ENCODE measurements at regions not wholly inside any gene's neighbourhood (a gene's known extent, or its start where the extent isn't known, plus 50 kb on each side); places are given as distances from the start of the nearest gene placed in this dataset.

DNA sequence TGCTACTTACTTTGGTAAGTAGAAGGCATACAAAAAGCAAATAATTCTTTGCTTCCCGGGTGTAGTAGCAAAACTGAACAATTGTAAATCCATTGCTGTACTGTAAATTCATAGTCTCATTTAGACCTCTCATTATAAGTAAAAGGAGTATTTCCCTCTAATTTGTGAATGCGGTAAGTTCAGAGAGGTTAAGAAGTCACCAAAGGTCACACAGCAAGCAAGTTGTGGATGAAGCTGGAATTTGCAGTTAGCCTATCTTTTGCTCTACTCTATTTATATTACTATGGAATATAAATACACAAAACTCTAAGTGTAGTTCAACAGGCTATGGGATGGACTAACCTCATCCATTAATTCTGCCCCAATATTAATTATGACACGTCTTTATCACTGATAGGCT lies 508.3 kb downstream of the MCTP2 start:
- Histone ChIP-seq H3K9me3 (no peaks in the 10 kb centered on the region), H3K27ac (no peak overlapping the region), H3K27me3 (no peaks in the 10 kb centered on the region), H3K4me1 (no peaks in the 10 kb centered on the region), H3K36me3 (no peaks in the 10 kb centered on the region), H3K4me3 (no peak overlapping the region)
- WGBS, 2 donors, result 86 to 93% methylated on average over 3 of the region's 3 CpGs
- no peak for DNase-seq
- TF ChIP-seq POLR2AphosphoS5 (IDR thresholded peaks at IDR 0.05), result no peak
- TF ChIP-seq POLR2A (IDR thresholded peaks at IDR 0.05), result no peak
- TF ChIP-seq, protein P1, sequence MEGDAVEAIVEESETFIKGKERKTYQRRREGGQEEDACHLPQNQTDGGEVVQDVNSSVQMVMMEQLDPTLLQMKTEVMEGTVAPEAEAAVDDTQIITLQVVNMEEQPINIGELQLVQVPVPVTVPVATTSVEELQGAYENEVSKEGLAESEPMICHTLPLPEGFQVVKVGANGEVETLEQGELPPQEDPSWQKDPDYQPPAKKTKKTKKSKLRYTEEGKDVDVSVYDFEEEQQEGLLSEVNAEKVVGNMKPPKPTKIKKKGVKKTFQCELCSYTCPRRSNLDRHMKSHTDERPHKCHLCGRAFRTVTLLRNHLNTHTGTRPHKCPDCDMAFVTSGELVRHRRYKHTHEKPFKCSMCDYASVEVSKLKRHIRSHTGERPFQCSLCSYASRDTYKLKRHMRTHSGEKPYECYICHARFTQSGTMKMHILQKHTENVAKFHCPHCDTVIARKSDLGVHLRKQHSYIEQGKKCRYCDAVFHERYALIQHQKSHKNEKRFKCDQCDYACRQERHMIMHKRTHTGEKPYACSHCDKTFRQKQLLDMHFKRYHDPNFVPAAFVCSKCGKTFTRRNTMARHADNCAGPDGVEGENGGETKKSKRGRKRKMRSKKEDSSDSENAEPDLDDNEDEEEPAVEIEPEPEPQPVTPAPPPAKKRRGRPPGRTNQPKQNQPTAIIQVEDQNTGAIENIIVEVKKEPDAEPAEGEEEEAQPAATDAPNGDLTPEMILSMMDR (IDR thresholded peaks at IDR 0.05), result no peak
- TF ChIP-seq EP300 (IDR thresholded peaks at IDR 0.05), result no peak
- intact Hi-C loops (cut with DNase I), result no loop called here

DNA sequence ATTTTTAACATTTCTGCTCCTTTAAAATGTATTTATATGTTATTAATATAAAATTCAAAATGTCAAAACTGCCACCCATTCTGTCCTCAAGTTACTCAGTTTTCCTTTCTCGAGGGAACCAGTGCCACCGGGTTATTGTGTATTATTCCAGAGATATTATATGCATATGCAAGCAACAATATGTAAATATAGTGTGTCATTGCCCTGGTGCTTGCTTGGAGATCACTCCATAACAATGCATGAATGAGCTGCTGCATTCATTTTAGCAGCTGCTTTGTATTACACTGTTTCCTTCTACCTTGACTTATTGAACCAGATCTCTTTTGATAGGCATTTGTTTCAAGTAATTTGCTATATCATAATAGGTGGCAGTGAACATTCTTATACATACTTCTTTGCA lies 509.1 kb downstream of the MCTP2 start:
- intact Hi-C loops (cut with DNase I), result no loop called here
- Histone ChIP-seq H3K27ac (no peak overlapping the region), H3K36me3 (no peaks in the 10 kb centered on the region), H3K9me3 (no peaks in the 10 kb centered on the region), H3K27me3 (no peaks in the 10 kb centered on the region), H3K4me3 (no peak overlapping the region), H3K4me1 (no peaks in the 10 kb centered on the region)
- DNase-seq, result no peak
- 54 to 70% methylated on average over 2 of the region's 2 CpGs for WGBS, 2 donors
- TF ChIP-seq, protein P1 (IDR thresholded peaks at IDR 0.05), result no peak
- no peak for TF ChIP-seq EP300 (IDR thresholded peaks at IDR 0.05)
- no peak for TF ChIP-seq POLR2A (IDR thresholded peaks at IDR 0.05)
- no peak for TF ChIP-seq POLR2AphosphoS5 (IDR thresholded peaks at IDR 0.05)

DNA sequence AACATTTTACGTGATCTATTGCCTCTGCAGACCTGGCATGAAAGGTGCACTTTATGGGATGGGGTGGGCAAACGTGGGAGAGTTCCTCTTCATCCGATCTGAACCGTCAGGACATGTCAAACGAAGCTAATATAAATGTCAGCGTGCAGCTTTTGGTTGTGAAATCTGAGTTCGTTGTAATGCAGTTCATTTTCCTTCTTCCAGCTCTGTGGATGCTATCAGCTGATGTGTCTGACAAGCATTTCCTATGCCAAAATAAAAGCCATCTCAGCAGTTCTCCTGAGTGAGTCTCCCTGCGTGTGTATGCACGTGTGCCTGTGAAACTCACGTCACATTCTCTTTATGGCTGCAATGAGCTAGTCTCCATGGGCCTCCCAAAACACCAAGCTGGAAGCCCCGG lies 512.3 kb downstream of the MCTP2 start:
- DNase-seq, result no peak
- TF ChIP-seq POLR2A (IDR thresholded peaks at IDR 0.05) (no peak), POLR2AphosphoS5 (IDR thresholded peaks at IDR 0.05) (no peak), EP300 (IDR thresholded peaks at IDR 0.05) (no peak)
- TF ChIP-seq, protein P1 (IDR thresholded peaks at IDR 0.05), result no peak
- no peak overlapping the region for H3K4me3 ChIP-seq
- 44 to 50% methylated on average over 11 of the region's 11 CpGs for WGBS, 2 donors
- intact Hi-C loops (cut with DNase I), result no loop called here
- H3K27me3 ChIP-seq, result no peaks in the 10 kb centered on the region
- no peaks in the 10 kb centered on the region for H3K4me1 ChIP-seq
- H3K9me3 ChIP-seq, result no peaks in the 10 kb centered on the region
- H3K27ac ChIP-seq, result no peak overlapping the region
- H3K36me3 ChIP-seq, result no peaks in the 10 kb centered on the region

DNA sequence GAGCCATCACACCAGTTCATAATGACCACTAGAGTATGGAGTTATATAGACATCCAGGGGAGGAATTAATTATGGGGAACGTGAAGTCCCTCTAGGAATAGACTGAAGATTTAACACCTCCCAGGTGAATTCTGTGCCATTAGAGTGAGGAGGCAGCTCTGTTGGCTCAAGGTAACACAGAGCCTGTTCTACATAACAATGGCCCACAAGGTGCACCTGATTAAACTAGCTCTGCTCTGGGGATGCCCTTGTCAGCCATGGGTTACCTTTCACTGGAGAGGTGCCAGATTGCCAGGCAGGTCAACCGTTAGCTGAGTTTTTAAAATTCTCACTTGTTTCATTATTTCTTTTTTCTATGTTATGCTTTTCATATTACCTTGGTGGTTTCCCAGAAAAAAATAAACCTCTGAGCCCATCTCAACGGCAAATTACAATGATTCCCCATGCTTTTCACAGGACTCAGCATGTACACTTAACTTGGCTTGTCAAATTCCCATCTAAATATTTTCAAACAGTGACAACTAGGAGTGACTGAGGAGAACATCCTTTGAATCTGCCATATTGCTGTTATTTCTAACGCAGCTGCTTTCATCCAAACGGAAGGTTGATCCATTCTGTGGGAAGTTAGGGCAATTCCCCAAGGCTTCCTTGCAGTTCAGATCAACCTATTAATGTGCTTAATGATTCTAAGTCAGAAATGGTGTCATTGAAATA lies 512.9 kb downstream of the MCTP2 start:
- TF ChIP-seq POLR2A (IDR thresholded peaks at IDR 0.05) (no peak), POLR2AphosphoS5 (IDR thresholded peaks at IDR 0.05) (no peak), EP300 (IDR thresholded peaks at IDR 0.05) (no peak)
- TF ChIP-seq, protein P1 (IDR thresholded peaks at IDR 0.05), result no peak
- Histone ChIP-seq H3K9me3 (no peaks in the 10 kb centered on the region), H3K36me3 (no peaks in the 10 kb centered on the region), H3K4me3 (no peak overlapping the region), H3K27ac (no peak overlapping the region), H3K27me3 (no peaks in the 10 kb centered on the region), H3K4me1 (no peaks in the 10 kb centered on the region)
- DNase-seq, result no peak
- WGBS, 2 donors, result 67 to 80% methylated on average over 5 of the region's 5 CpGs
- intact Hi-C loops (cut with DNase I), result no loop called here

DNA sequence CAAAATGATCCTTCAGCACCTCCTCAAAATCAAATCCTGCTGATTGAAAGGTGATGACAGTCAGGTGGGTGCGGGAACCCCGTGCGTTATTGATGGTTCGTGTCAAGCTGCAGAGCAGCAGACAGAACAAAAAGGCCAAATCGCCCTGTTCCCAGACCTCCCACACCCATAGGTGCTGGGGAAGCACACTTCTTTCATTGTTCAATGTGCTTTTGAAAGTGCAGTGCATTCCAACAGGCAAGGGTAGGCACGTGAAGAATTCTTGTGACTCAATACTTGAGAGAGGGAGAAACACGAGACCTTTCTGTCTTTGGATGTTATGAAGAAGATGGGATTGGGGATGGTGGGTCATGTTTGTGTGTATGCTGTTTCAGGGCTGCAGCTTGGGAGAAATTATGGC lies 514.0 kb downstream of the MCTP2 start:
- 82 to 83% methylated on average over 7 of the region's 7 CpGs for WGBS, 2 donors
- TF ChIP-seq, protein P1 (IDR thresholded peaks at IDR 0.05), result no peak
- no peak for TF ChIP-seq POLR2AphosphoS5 (IDR thresholded peaks at IDR 0.05)
- no peak for TF ChIP-seq POLR2A (IDR thresholded peaks at IDR 0.05)
- TF ChIP-seq EP300 (IDR thresholded peaks at IDR 0.05), result no peak
- no peaks in the 10 kb centered on the region for H3K27me3 ChIP-seq
- intact Hi-C loops (cut with DNase I), result no loop called here
- H3K4me1 ChIP-seq, result no peaks in the 10 kb centered on the region
- no peak for DNase-seq
- no peak overlapping the region for H3K27ac ChIP-seq
- H3K36me3 ChIP-seq, result no peaks in the 10 kb centered on the region
- no peak overlapping the region for H3K4me3 ChIP-seq
- no peaks in the 10 kb centered on the region for H3K9me3 ChIP-seq
